ENCODE measurements at regions not wholly inside any gene's neighbourhood (a gene's known extent, or its start where the extent isn't known, plus 50 kb on each side); places are given as distances from the start of the nearest gene placed in this dataset.
A peak's percentile ranks its signal among the peaks of the same experiment; 100 is the strongest.
"Not testable (repeated sequence)": the region's sequence is repeated elsewhere in the genome, so short reads cannot be mapped to it uniquely, and the experiment has no call there.

- in situ Hi-C loops (cut with HindIII; ENCODE audit: low pct_unique_long_range_greater_than_20kb, low sequenced_read_pairs), result no loop called here
- no peak for DNase-seq (ENCODE audit: low read depth)
Observed at GRCh38 chr5:67790390-67790789, 425.2 kb upstream of the PIK3R1 start.

GRCh38 chr5:67779893-67780623 lies 435.5 kb upstream of the PIK3R1 start:
- DNase-seq (ENCODE audit: low read depth); in situ Hi-C loops (cut with HindIII; ENCODE audit: low pct_unique_long_range_greater_than_20kb, low sequenced_read_pairs): not testable (repeated sequence)

- DNase-seq (ENCODE audit: low read depth), result no peak
- in situ Hi-C loops (cut with HindIII; ENCODE audit: low pct_unique_long_range_greater_than_20kb, low sequenced_read_pairs), result no loop called here
Observed at GRCh38 chr5:67774786-67775185, 440.8 kb upstream of the PIK3R1 start.

GRCh38 chr5:67774267-67774552 lies 441.3 kb upstream of the PIK3R1 start:
- in situ Hi-C loops (cut with HindIII; ENCODE audit: low pct_unique_long_range_greater_than_20kb, low sequenced_read_pairs), result no loop called here
- DNase-seq (ENCODE audit: low read depth), result no peak

GRCh38 chr5:67773411-67774266 lies 441.9 kb upstream of the PIK3R1 start:
- in situ Hi-C loops (cut with HindIII; ENCODE audit: low pct_unique_long_range_greater_than_20kb, low sequenced_read_pairs), result no loop called here
- peak; percentile 2 for DNase-seq (ENCODE audit: low read depth)

DNA sequence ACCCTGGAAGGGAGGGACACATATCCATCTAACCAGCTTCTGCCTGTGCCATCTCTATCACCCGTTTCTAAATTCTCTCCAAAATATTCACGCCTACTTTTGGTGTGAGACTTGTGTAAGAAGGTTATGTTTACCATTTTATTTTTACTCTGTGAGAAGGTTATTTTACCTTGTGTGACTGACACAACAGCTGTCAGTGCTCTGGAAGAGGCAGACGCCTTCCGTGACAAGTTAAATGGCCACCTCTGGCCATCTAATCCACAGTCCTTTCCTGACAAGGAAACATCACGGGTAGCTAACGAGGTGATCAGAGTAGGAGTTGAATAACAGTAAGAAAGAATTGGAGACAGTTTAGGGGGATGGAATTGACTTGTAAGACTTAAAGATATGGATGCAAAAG lies 443.8 kb upstream of the PIK3R1 start:
- DNase-seq (ENCODE audit: low read depth), result no peak
- in situ Hi-C loops (cut with HindIII; ENCODE audit: low pct_unique_long_range_greater_than_20kb, low sequenced_read_pairs), result no loop called here

DNA sequence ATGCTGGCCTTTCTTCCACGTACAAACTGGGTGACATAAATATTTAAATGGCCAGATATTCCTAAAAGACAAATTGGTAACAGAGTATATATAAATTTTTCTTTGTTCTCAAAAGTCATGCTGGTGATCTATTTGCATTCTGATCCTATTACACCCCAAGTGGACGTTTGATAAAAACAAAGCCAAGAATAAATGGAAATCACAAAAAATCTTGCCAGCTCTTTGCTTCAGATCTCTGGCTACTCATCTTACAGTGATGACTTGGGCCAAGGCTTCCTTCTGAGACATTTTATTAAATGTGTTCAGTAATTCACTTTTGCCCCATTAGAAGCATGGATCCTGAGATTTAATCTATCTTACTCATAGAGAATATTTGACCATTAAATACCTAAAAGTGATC lies 444.3 kb upstream of the PIK3R1 start:
- DNase-seq (ENCODE audit: low read depth), result no peak
- in situ Hi-C loops (cut with HindIII; ENCODE audit: low pct_unique_long_range_greater_than_20kb, low sequenced_read_pairs), result no loop called here

DNA sequence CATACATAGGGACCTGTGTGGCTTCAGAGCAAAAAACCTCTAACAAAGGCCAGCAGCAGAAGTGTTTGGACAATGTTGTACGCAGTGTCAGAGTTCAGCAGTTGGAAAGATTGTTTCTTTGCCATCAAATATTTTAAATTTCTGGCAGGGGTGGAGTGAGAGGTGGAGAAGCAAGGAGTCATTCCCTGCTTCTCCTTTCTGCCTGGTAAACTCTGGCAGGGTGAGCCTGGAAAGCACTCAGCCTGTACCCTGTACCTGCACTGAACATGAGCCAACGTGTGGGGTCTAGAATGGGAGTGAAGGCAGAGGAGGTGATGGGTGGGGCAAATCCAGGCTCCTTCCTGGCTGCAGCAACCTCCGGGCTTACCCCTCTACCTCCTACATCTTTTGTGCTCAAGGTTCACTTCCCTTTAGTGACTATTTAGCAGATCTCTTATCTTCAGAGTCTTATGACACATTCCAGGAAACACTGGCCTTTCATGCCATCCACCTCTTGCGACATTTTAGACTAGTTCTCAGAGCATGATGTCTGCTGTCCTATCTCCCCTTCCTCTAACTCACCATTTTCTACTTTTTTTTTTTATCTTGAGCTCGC lies 445.0 kb upstream of the PIK3R1 start:
- in situ Hi-C loops (cut with HindIII; ENCODE audit: low pct_unique_long_range_greater_than_20kb, low sequenced_read_pairs), result no loop called here

GRCh38 chr5:67765697-67766096 lies 449.9 kb upstream of the PIK3R1 start:
- in situ Hi-C loops (cut with HindIII; ENCODE audit: low pct_unique_long_range_greater_than_20kb, low sequenced_read_pairs), result no loop called here
- no peak for DNase-seq (ENCODE audit: low read depth)

More for the DNA sequence above, 445.0 kb upstream of the PIK3R1 start:
- DNase-seq (ENCODE audit: low read depth), result no peak

DNA sequence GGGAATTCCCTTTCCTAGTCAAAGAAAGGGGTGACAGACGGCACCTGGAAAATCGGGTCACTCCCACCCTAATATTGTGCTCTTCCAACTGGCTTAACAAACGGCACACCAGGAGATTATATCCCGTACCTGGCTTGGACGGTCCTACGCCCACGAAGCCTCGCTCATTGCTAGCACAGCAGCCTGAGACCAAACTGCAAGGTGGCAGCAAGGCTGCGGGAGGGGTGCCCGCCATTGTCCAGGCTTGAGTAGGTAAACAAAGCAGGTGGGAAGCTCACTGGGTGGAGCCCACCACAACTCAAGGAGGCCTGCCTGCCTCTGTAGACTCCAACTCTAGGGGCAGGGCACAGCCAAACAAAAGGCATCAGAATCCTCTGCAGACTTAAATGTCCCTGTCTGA lies 457.8 kb upstream of the PIK3R1 start:
- in situ Hi-C loops (cut with HindIII; ENCODE audit: low pct_unique_long_range_greater_than_20kb, low sequenced_read_pairs); DNase-seq (ENCODE audit: low read depth): not testable (repeated sequence)

DNA sequence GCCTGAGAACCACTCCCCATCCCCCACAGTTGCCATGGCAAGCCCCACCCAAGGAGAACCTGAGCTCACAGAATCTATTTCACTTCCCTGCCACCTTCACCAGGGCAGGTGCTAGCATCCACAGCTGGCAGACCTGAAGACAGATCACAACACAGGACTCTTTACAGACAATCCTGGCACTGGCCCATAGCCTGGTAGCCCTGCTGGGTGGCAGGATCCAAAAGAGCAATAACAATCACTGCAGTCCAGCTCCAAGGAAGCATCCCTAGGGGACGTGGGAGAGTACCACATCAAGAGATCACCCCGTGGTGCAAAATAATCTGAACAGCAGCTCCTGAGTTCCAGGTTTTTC lies 463.2 kb upstream of the PIK3R1 start:
- DNase-seq (ENCODE audit: low read depth), result no peak
- in situ Hi-C loops (cut with HindIII; ENCODE audit: low pct_unique_long_range_greater_than_20kb, low sequenced_read_pairs), result no loop called here

DNA sequence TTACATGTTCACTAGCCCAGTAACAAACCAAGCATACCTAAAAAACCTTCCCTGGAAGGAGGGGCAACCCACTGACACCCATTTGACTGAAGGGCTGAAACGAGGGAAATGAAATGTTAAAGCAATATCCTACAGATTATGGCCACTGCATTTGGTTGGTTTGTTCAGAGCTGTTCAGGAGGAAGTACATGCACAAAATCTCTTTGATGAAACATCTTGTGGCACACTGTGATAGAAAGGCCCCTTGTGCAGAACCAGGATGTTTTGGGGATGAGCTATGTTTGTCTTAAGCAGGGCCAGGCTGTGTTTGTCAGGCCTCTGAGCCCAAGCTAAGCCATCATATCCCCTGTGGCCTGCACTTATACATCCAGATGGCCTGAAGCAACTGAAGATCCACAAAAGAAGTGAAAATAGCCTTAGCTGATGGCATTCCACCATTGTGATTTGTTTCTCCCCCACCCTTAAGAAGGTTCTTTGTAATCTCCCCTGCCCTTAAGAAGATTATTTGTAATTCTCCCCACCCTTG lies 467.3 kb upstream of the PIK3R1 start:
- DNase-seq (ENCODE audit: low read depth), result no peak

DNA sequence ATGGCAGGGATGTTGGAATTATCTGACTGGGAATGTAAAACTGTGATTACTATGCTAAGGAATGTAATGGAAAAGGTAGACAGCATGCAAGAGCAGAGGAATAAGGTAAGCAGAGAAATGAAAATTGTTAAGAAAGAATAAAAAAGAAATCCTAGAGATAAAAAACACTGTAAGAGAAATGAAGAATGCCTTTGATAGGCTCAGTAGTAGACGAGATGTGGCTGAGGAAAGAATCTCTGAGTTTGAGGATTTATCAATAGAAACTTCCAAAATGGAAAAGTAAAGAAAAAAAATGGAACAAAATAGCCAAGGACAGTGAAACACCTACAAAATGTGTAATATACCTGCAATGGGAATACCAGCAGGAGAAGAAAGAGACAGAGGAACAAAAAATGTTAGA lies 468.5 kb upstream of the PIK3R1 start:
- in situ Hi-C loops (cut with HindIII; ENCODE audit: low pct_unique_long_range_greater_than_20kb, low sequenced_read_pairs), result no loop called here
- no peak for DNase-seq (ENCODE audit: low read depth)

More for the DNA sequence above, 467.3 kb upstream of the PIK3R1 start:
- in situ Hi-C loops (cut with HindIII; ENCODE audit: low pct_unique_long_range_greater_than_20kb, low sequenced_read_pairs), result no loop called here

GRCh38 chr5:67746608-67747007 lies 468.9 kb upstream of the PIK3R1 start:
- in situ Hi-C loops (cut with HindIII; ENCODE audit: low pct_unique_long_range_greater_than_20kb, low sequenced_read_pairs); DNase-seq (ENCODE audit: low read depth): not testable (repeated sequence)

DNA sequence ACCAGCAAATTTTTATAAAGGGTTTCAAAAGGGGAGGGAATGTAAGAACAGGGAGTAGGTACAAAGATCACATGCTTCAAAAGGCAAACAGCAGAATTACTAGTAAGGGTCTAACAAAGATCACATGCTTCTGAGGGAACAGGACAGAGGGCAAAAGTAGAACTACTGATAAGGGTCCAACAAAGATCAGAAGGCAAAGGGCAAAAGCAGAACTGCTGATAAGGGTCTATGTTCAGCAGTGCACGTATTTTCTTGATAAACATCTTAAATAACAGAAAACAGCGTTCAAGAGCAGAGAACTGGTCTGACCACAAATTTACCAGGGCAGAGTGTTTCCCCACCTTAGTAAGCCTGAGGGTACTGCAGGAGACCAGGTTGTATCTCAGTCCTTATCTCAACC lies 469.5 kb upstream of the PIK3R1 start:
- no peak for DNase-seq (ENCODE audit: low read depth)
- in situ Hi-C loops (cut with HindIII; ENCODE audit: low pct_unique_long_range_greater_than_20kb, low sequenced_read_pairs), result no loop called here

- DNase-seq (ENCODE audit: low read depth), result no peak
- in situ Hi-C loops (cut with HindIII; ENCODE audit: low pct_unique_long_range_greater_than_20kb, low sequenced_read_pairs), result no loop called here
Observed at GRCh38 chr5:67732921-67733320, 482.6 kb upstream of the PIK3R1 start.

DNA sequence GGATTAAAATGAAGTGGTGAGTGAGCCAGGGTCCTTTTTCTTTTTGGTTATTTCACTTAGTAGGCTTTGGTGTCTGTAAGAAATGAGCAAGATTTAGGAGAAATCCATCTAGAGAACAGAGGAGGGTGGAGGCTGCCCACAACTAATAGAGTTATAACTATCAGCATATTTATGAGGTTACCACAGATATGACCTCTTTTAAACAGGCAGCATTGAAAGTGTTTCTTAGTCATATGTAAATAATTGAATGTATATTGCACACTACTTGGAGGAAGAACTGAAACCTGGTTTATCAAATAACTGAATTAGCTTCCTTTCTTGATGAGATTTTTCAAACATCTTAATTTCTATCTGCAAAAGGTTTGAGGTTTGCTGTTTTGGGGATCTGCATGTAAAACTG lies 483.1 kb upstream of the PIK3R1 start:
- DNase-seq (ENCODE audit: low read depth), result no peak
- in situ Hi-C loops (cut with HindIII; ENCODE audit: low pct_unique_long_range_greater_than_20kb, low sequenced_read_pairs), result no loop called here

DNA sequence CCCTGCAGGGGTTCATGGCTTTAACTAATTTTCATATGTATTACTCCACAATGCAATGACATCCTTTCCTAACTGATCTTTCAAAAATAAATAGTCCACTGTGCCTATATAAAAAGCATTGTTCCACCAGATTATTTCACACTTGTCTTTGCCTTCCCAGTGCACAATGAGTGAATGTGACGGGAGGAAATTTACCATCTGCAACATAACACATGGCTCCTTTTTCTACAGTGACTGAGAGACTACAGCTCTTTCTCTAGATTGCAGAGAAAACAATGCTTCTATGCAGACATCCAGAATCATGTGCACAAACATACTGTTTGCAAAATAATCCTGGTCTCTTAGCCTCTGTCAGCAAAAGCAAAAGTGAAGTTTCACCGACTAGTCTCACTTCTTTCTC lies 483.7 kb upstream of the PIK3R1 start:
- DNase-seq (ENCODE audit: low read depth), result no peak
- in situ Hi-C loops (cut with HindIII; ENCODE audit: low pct_unique_long_range_greater_than_20kb, low sequenced_read_pairs), result no loop called here

- DNase-seq (ENCODE audit: low read depth), result no peak
- in situ Hi-C loops (cut with HindIII; ENCODE audit: low pct_unique_long_range_greater_than_20kb, low sequenced_read_pairs), result no loop called here
Observed at GRCh38 chr5:67730917-67731474, 484.6 kb upstream of the PIK3R1 start.
